Keratinocyte (primary cell): ENCODE measurements at regions not wholly inside any gene's neighbourhood (a gene's known extent, or its start where the extent isn't known, plus 50 kb on each side); places are given as distances from the start of the nearest gene placed in this dataset.

ENCODE experiments used
- DNase-seq: peaks from one replicate; pipeline ENCODE4 v3.0.0-alpha.2; 2011; ENCODE audit warnings: low read depth, missing footprints, low spot score
- FAIRE-seq: peaks from 2 replicates; lab custom pipeline; 2011; peaks lifted over from hg19 to GRCh38; lab: Jason Lieb, UNC
- H2AFZ ChIP-seq: 2 replicates; pipeline ENCODE4 v1.6.0; 2012; ENCODE audit warnings: low read length, control low read depth, inconsistent platforms; ENCODE audit not compliant: control insufficient read depth
- H3K27ac ChIP-seq: 2 replicates; pipeline ENCODE4 v1.5.1; 2011; ENCODE audit warnings: low read length; ENCODE audit not compliant: control insufficient read depth, insufficient read depth
- H3K27me3 ChIP-seq: 3 replicates; pipeline ENCODE4 v1.6.0; 2011; ENCODE audit warnings: low read length; ENCODE audit not compliant: control insufficient read depth, insufficient read depth; ENCODE audit errors: extremely low read depth
- H3K36me3 ChIP-seq, 2 experiments: 2 replicates in 1 of 2; 3 replicates in 1 of 2; pipeline ENCODE4 v1.5.1; 2011; ENCODE audit warnings: low read length in 2 of 2, mild to moderate bottlenecking in 1 of 2; ENCODE audit not compliant: control insufficient read depth in 2 of 2, insufficient read depth in 2 of 2; ENCODE audit errors: extremely low read depth in 1 of 2
- H3K4me1 ChIP-seq: 3 replicates; pipeline ENCODE4 v1.5.1; 2011; ENCODE audit warnings: low read length; ENCODE audit not compliant: control insufficient read depth, insufficient read depth; ENCODE audit errors: extremely low read depth
- H3K4me2 ChIP-seq: 3 replicates; pipeline ENCODE4 v1.6.0; 2011; ENCODE audit warnings: low read depth, low read length; ENCODE audit not compliant: control insufficient read depth, insufficient read depth; ENCODE audit errors: extremely low read depth
- H3K4me3 ChIP-seq, 3 experiments: fragments of 200-600 bp in 1 of 3; sonication (generic) in 1 of 3; 2 replicates in 2 of 3; 3 replicates in 1 of 3; pipeline ENCODE4 v1.5.1; 2011 to 2016; ENCODE audit warnings: low read length in 3 of 3, mild to moderate bottlenecking in 3 of 3, control low read depth in 2 of 3, inconsistent platforms in 1 of 3, low read depth in 1 of 3, mixed read lengths in 1 of 3, mixed run types in 1 of 3, moderate library complexity in 1 of 3; ENCODE audit not compliant: control insufficient read depth in 2 of 3, insufficient read depth in 2 of 3; ENCODE audit errors: extremely low read depth in 1 of 3
- H3K79me2 ChIP-seq: 2 replicates; pipeline ENCODE4 v1.6.0; 2012; ENCODE audit warnings: low read length; ENCODE audit not compliant: control insufficient read depth, insufficient read depth
- H3K9ac ChIP-seq: 3 replicates; pipeline ENCODE4 v1.6.0; 2011; ENCODE audit warnings: low read length; ENCODE audit not compliant: control insufficient read depth, insufficient read depth; ENCODE audit errors: extremely low read depth
- H3K9me1 ChIP-seq: 3 replicates; pipeline ENCODE4 v1.6.0; 2011; ENCODE audit warnings: low read length; ENCODE audit not compliant: control insufficient read depth, insufficient read depth; ENCODE audit errors: extremely low read depth
- H3K9me3 ChIP-seq: 2 replicates; pipeline ENCODE4 v1.5.1; 2012; ENCODE audit warnings: low read depth, low read length; ENCODE audit not compliant: control insufficient read depth
- H4K20me1 ChIP-seq: 3 replicates; pipeline ENCODE4 v1.6.0; 2011; ENCODE audit warnings: low read length; ENCODE audit not compliant: control insufficient read depth, insufficient read depth; ENCODE audit errors: extremely low read depth
- CTCF ChIP-seq, 3 experiments: IDR thresholded peaks in 1 of 3; conservative IDR thresholded peaks in 1 of 3; optimal IDR thresholded peaks in 1 of 3; 2 replicates in 2 of 3; 3 replicates in 1 of 3; pipeline versions ENCODE3 to v1.5.1; 2011; ENCODE audit warnings: low read length in 3 of 3, mild to moderate bottlenecking in 3 of 3, moderate library complexity in 2 of 3, control low read depth in 1 of 3, inconsistent platforms in 1 of 3; ENCODE audit not compliant: insufficient read depth in 2 of 3; ENCODE audit errors: extremely low read depth in 1 of 3
- EZH2 ChIP-seq: IDR thresholded peaks from one replicate; pipeline ENCODE4 v1.6.1; 2012; ENCODE audit warnings: inconsistent platforms, mild to moderate bottlenecking, low read length, moderate library complexity
- dilution Hi-C: fragments of 300-500 bp; cut with MboI; formaldehyde crosslinking; loops from one replicate; pipeline ENCODE4 v1.7.0; 2020; ENCODE audit warnings: low sequenced_read_pairs; ENCODE audit not compliant: extremely low pct_ligation_motif_present

- H3K27me3 ChIP-seq: no peaks in the 10 kb centered on the region
- H3K79me2 ChIP-seq: no peaks in the 10 kb centered on the region
- no peak for TF ChIP-seq CTCF (optimal IDR thresholded peaks at IDR 0.05 in 1 of 3, IDR thresholded peaks at IDR 0.05 in 1 of 3, conservative IDR thresholded peaks at IDR 0.05 in 1 of 3; ENCODE audit: extremely low read depth in 1 of 3, insufficient read depth in 2 of 3, low read length in 3 of 3)
- no peak for TF ChIP-seq EZH2
- H3K4me2 ChIP-seq: no peak overlapping the region
- H3K9me1 ChIP-seq: no peaks in the 10 kb centered on the region
- H3K36me3 ChIP-seq: no peaks in the 10 kb centered on the region
- DNase-seq (no peak), FAIRE-seq (no peak)
- dilution Hi-C loops: no loop called here
- no peak overlapping the region for H3K9ac ChIP-seq
- H3K4me1 ChIP-seq: peaks cover 11% of the 10 kb centered on the region
- no peak overlapping the region for H2AFZ ChIP-seq
- no peaks in the 10 kb centered on the region for H3K9me3 ChIP-seq
- no peak overlapping the region for H3K4me3 ChIP-seq
- no peak overlapping the region for H3K27ac ChIP-seq
- no peaks in the 10 kb centered on the region for H4K20me1 ChIP-seq
Measured at GRCh38 chr7:153515359-153515758, 536.8 kb upstream of the DPP6 start.

- no peaks in the 10 kb centered on the region for H4K20me1 ChIP-seq
- FAIRE-seq (peak; percentile 93), DNase-seq (peak; percentile 41)
- peak overlapping the region; percentile 65 for H2AFZ ChIP-seq
- H3K27ac ChIP-seq: peak overlapping the region; percentile 60
- H3K4me3 ChIP-seq: peak overlapping the region in 2 of 3 experiments; percentile 27 to 59
- H3K9me3 ChIP-seq: no peaks in the 10 kb centered on the region
- no peaks in the 10 kb centered on the region for H3K9me1 ChIP-seq
- dilution Hi-C loops: no loop called here
- no peaks in the 10 kb centered on the region for H3K27me3 ChIP-seq
- H3K4me1 ChIP-seq: peaks cover 20% of the 10 kb centered on the region
- H3K79me2 ChIP-seq: no peaks in the 10 kb centered on the region
- peak overlapping the region; percentile 54 for H3K9ac ChIP-seq
- no peaks in the 10 kb centered on the region for H3K36me3 ChIP-seq
- TF ChIP-seq EZH2 (no peak), CTCF (optimal IDR thresholded peaks at IDR 0.05 in 1 of 3, IDR thresholded peaks at IDR 0.05 in 1 of 3, conservative IDR thresholded peaks at IDR 0.05 in 1 of 3; ENCODE audit: extremely low read depth in 1 of 3, insufficient read depth in 2 of 3, low read length in 3 of 3) (no peak)
- peak overlapping the region; percentile 66 for H3K4me2 ChIP-seq
Measured at GRCh38 chr7:153518201-153518984, 533.8 kb upstream of the DPP6 start.
